Mucosa of rectum (tissue), 2 donors: ENCODE measurements at regions not wholly inside any gene's neighbourhood (a gene's known extent, or its start where the extent isn't known, plus 50 kb on each side); places are given as distances from the start of the nearest gene placed in this dataset.
"Not testable (repeated sequence)": the region's sequence is repeated elsewhere in the genome, so short reads cannot be mapped to it uniquely, and the experiment has no call there.

Experiments
- H3K27ac ChIP-seq, 2 donors: one replicate each; pipeline ENCODE4 v1.7.0; 2013; ENCODE audit warnings: inconsistent platforms in 2 of 2, low read depth in 2 of 2, low read length in 2 of 2
- H3K27me3 ChIP-seq, 2 donors: one replicate each; pipeline ENCODE4 v1.7.0; 2013; ENCODE audit warnings: low read length in 2 of 2; ENCODE audit not compliant: control insufficient read depth in 2 of 2, insufficient read depth in 2 of 2
- H3K36me3 ChIP-seq, 2 donors: one replicate each; pipeline ENCODE4 v1.7.0; 2013; ENCODE audit warnings: low read length in 2 of 2; ENCODE audit not compliant: control insufficient read depth in 2 of 2, insufficient read depth in 2 of 2
- H3K4me1 ChIP-seq, 2 donors: one replicate each; pipeline ENCODE4 v1.7.0; 2013; ENCODE audit warnings: low read length in 2 of 2, mild to moderate bottlenecking in 1 of 2; ENCODE audit not compliant: control insufficient read depth in 2 of 2, insufficient read depth in 2 of 2
- H3K4me3 ChIP-seq, 2 donors: one replicate each; pipeline ENCODE4 v1.7.0; 2013; ENCODE audit warnings: low read length in 2 of 2
- H3K9ac ChIP-seq, 2 donors: one replicate each; pipeline ENCODE4 v1.7.0; 2013; ENCODE audit warnings: low read length in 2 of 2, low read depth in 1 of 2, mild to moderate bottlenecking in 1 of 2
- H3K9me3 ChIP-seq, 2 donors: one replicate each; pipeline ENCODE4 v1.7.0; 2013; ENCODE audit warnings: low read length in 2 of 2; ENCODE audit not compliant: control insufficient read depth in 2 of 2
- donor health status: healthy.
- donor health status: Normal muscosa, but diverticular disease.

DNA sequence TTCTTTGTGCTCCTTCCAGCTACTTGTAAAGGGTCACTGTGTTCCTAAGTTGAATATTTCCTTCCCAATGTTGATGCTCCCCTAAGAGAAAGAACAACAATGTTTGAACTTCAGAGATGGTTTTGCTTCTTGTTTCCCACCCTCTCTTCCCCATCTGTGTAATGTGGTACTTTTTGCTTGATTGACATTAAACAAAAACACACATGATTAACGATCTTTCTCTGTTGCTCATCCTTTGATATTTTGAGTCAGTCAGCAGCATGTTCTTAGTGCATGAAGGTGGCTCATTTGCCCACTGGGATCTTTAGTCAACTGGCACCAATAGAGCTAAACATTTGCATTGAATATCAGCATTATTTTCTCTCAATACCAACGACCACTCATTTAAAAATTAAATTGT, 313.0 kb upstream of the RIOK2 start:
- H3K27me3 ChIP-seq = no peaks in the 10 kb centered on the region
- no peak overlapping the region for H3K4me3 ChIP-seq
- H3K4me1 ChIP-seq = no peaks in the 10 kb centered on the region
- H3K9ac ChIP-seq = no peak overlapping the region
- no peak overlapping the region for H3K27ac ChIP-seq
- H3K36me3 ChIP-seq = no peaks in the 10 kb centered on the region
- H3K9me3 ChIP-seq = no peaks in the 10 kb centered on the region

DNA sequence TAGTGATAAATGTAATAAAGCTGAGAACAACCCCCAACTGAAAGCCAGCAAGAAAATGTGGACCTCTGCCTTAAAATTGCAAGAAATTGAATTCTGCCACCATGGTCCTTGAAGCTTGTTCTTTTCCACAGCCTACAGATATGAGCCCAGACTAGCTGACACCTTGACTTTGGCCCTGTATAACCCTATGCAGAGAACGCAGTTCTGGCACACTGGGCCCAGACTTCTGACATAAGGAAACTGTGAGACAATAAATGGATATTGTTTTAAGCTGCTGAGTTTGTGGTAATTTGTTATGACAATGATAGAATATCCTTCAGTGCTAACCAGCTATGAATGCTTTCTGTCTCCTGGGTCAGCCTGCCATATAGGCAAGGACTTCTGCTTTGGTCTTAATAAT, 315.6 kb upstream of the RIOK2 start:
- Histone ChIP-seq H3K27ac (no peak overlapping the region), H3K36me3 (no peaks in the 10 kb centered on the region), H3K9ac (no peak overlapping the region), H3K9me3 (no peaks in the 10 kb centered on the region), H3K4me1 (no peaks in the 10 kb centered on the region), H3K27me3 (no peaks in the 10 kb centered on the region), H3K4me3 (no peak overlapping the region)

DNA sequence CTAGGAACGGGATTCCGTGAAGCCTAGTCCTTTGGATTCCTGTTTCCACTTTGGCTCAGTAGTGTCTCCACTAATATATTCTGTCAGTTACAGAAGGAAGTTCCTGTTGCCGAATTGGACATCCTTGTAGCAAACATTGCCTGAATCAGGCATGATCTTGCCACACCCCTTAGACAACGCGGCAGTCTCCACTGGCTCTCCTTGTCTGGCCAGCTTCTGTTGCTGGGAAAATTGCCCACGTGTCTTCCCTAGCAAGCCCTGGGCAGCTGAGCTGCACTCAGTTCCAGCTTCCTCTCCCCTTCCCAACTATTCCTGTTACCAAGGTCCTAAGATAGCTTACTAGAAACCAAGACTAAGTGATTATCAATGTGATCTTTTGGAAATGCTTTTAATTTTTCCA, 316.6 kb upstream of the RIOK2 start:
- H3K4me1 ChIP-seq = no peaks in the 10 kb centered on the region
- no peaks in the 10 kb centered on the region for H3K27me3 ChIP-seq
- H3K36me3 ChIP-seq = no peaks in the 10 kb centered on the region
- H3K27ac ChIP-seq = no peak overlapping the region
- no peak overlapping the region for H3K9ac ChIP-seq
- no peak overlapping the region for H3K4me3 ChIP-seq
- no peaks in the 10 kb centered on the region for H3K9me3 ChIP-seq

DNA sequence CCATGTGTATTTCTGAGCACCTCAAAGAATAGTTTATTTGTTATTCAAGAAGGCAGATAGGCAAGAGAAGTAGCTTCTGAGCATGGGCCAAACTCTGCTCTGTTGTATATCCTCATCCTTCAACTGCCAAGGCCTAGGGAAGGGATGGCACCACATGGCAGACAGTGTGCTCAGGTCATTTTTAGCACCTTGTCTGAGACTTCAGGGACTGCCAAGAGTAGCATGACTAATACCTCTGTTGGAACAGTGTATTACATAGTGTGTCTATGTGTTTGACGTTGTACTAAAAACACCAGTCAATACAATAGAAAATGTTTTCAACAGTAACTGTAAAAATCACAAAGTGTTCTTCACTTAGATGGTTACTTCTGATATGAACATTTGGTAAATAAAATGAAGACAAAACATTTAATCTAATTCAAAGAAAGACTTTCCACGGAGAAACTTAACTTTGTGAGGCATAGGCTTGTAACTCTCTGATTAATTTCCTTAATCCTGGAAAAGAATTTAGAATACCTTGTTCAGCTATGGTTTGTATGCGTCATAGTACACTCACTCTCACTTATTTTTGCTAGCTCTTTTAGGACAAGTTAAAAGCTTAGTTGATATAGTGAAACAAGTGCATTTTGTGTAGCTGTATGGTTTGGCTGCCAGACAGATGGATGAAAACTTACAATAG, 318.4 kb upstream of the RIOK2 start:
- H3K27ac ChIP-seq = no peak overlapping the region
- H3K9me3 ChIP-seq = no peaks in the 10 kb centered on the region
- no peaks in the 10 kb centered on the region for H3K4me1 ChIP-seq
- H3K36me3 ChIP-seq = no peaks in the 10 kb centered on the region
- H3K27me3 ChIP-seq = no peaks in the 10 kb centered on the region
- no peak overlapping the region for H3K9ac ChIP-seq
- H3K4me3 ChIP-seq = no peak overlapping the region

DNA sequence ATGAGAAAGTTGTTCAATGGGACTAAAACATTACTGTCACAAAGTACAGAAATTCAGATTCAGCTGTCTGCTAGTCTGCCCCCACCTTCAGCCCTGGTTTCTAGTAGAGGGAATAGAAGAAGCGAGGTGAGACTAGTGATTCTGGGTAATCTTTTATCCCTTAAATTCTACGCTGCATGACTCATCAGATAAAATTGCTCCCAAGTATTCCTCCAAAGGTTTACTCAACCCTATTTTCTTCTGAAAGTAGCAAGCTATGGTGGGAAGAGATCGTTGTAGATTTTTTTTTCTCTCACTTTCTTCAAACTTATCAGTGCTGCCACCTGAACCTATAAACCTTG, 318.9 kb upstream of the RIOK2 start:
- Histone ChIP-seq H3K9me3 (no peaks in the 10 kb centered on the region), H3K4me1 (no peaks in the 10 kb centered on the region), H3K27ac (no peak overlapping the region), H3K9ac (no peak overlapping the region), H3K36me3 (no peaks in the 10 kb centered on the region), H3K27me3 (no peaks in the 10 kb centered on the region), H3K4me3 (no peak overlapping the region)

DNA sequence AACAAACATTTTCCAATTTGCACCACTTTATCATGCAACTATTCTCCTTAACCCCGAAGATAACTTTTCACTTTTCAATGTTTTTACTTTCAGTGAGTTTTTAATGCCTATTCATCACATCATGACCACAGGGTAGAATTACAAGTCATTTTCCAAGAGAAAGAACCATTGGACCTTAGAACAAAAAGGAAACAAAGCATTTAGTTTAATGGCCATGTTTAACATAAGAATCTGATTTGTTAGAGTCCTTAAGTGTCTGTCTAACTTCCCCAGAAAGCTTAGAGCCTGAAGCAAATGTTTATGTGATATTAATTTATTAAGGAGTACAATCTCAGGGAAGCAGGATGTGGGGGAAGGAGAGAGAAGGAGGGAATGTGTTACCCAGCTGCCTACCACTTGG, 325.8 kb upstream of the RIOK2 start:
- H3K4me3 ChIP-seq = no peak overlapping the region
- H3K9ac ChIP-seq = no peak overlapping the region

DNA sequence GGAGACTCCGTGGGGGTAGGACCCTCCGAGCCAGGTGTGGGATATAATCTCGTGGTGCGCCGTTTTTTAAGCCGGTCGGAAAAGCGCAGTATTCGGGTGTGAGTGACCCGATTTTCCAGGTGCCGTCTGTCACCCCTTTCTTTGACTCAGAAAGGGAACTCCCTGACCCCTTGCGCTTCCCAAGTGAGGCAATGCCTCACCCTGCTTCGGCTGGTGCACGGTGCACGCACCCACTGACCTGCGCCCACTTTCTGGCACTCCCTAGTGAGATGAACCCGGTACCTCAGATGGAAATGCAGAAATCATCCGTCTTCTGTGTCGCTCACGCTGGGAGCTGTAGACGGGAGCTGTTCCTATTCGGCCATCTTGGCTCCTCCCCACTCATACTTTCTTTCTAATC, 336.5 kb upstream of the RIOK2 start:
- not testable (repeated sequence) for H3K36me3 ChIP-seq, H3K27ac ChIP-seq, H3K9ac ChIP-seq, H3K27me3 ChIP-seq, H3K9me3 ChIP-seq, H3K4me3 ChIP-seq, H3K4me1 ChIP-seq

More for the DNA sequence above, 325.8 kb upstream of the RIOK2 start:
- no peaks in the 10 kb centered on the region for H3K9me3 ChIP-seq
- H3K27ac ChIP-seq = no peak overlapping the region
- H3K27me3 ChIP-seq = no peaks in the 10 kb centered on the region
- H3K4me1 ChIP-seq = no peaks in the 10 kb centered on the region
- no peaks in the 10 kb centered on the region for H3K36me3 ChIP-seq

DNA sequence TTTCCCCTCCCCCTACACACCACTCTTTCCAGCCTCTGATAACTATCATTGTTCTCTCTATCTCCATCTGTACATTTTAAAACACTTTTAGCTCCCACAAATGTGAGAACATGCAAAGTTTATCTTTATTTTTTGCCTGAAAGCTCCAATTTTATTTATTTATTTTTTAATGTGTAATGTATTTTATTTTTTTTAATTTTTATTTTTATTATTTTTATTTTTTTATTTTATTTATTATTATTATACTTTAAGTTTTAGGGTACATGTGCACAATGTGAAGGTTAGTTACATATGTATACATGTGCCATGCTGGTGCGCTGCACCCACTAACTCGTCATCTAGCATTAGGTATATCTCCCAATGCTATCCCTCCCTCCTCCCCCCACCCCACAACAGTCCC, 340.3 kb upstream of the RIOK2 start:
- not testable (repeated sequence) for H3K36me3 ChIP-seq, H3K27me3 ChIP-seq, H3K4me1 ChIP-seq, H3K4me3 ChIP-seq, H3K9ac ChIP-seq, H3K9me3 ChIP-seq, H3K27ac ChIP-seq

DNA sequence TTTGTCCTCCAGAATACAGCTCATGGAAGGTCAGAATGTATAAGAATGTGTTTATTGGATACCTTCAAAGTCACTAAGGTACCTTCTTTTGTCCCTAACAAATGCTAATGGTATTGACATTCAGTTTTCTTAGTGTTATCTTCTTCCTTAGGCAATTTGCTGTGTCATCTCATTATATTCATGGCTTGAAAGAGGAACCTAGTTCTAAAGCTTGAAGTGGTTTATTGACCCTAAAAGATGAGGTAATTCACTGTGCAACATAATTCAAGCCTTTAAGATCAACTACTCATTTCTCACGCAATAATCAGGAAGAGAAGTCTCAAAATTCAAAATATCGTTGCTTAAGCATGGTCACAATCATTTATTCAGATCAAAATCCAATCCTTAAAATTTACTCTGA, 342.7 kb upstream of the RIOK2 start:
- H3K4me3 ChIP-seq = no peak overlapping the region
- no peak overlapping the region for H3K27ac ChIP-seq
- H3K36me3 ChIP-seq = no peaks in the 10 kb centered on the region
- no peak overlapping the region for H3K9ac ChIP-seq
- H3K4me1 ChIP-seq = no peaks in the 10 kb centered on the region
- H3K9me3 ChIP-seq = no peaks in the 10 kb centered on the region
- no peaks in the 10 kb centered on the region for H3K27me3 ChIP-seq

DNA sequence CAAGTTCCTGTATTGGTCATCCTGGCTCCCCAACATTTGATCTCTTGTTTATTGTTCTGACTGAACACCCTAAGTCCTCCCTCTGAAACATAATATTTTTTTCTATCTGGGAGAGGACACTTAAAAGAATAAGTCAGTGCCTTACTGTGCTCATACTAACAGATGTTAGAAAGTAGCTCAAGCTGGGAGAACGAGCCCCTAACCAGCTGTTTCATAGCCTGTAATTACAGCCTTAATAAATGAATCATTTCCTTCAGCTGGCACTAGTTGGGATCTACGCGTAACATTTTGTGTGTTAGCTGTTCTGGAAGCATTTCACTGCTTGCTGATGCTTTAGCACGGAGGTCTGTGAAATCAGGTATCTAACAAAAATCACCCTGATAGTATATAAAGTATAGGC, 345.9 kb upstream of the RIOK2 start:
- Histone ChIP-seq H3K27me3 (no peaks in the 10 kb centered on the region), H3K36me3 (no peaks in the 10 kb centered on the region), H3K27ac (no peak overlapping the region), H3K4me1 (no peaks in the 10 kb centered on the region), H3K4me3 (no peak overlapping the region), H3K9ac (no peak overlapping the region), H3K9me3 (no peaks in the 10 kb centered on the region)
